ENCODE measurements at regions not wholly inside any gene's neighbourhood (a gene's known extent, or its start where the extent isn't known, plus 50 kb on each side); places are given as distances from the start of the nearest gene placed in this dataset.
"Not testable (repeated sequence)": the region's sequence is repeated elsewhere in the genome, so short reads cannot be mapped to it uniquely, and the experiment has no call there.

- Histone ChIP-seq H3K36me3 (no peaks in the 10 kb centered on the region), H3K4me3 (no peak overlapping the region), H3K27me3 (no peaks in the 10 kb centered on the region), H3K27ac (no peak overlapping the region), H3K4me1 (no peaks in the 10 kb centered on the region), H3K9me3 (peaks cover 0 to 5% (median 0%) of the 10 kb centered on the region in 4 donors)
- TF ChIP-seq POLR2AphosphoS5 (IDR thresholded peaks at IDR 0.05), result no peak
- no peak for TF ChIP-seq EP300 (IDR thresholded peaks at IDR 0.05)
- no peak for TF ChIP-seq CTCF (IDR thresholded peaks at IDR 0.05)
- no peak for TF ChIP-seq POLR2A (IDR thresholded peaks at IDR 0.05)
- DNase-seq, result no peak
- intact Hi-C loops (cut with DNase I; ENCODE audit: low total_unique reads), result no loop called here
Observed at GRCh38 chr22:34808618-34809017, 257.3 kb upstream of the ISX start.

GRCh38 chr22:34812631-34813030 is 253.3 kb upstream of the ISX start:
- no peak for TF ChIP-seq POLR2AphosphoS5 (IDR thresholded peaks at IDR 0.05)
- Histone ChIP-seq H3K9me3 (peaks cover 0 to 11% (median 0%) of the 10 kb centered on the region in 4 donors), H3K4me1 (no peaks in the 10 kb centered on the region), H3K27me3 (peaks cover 0 to 9% (median 0%) of the 10 kb centered on the region in 3 donors), H3K27ac (no peak overlapping the region), H3K36me3 (no peaks in the 10 kb centered on the region), H3K4me3 (no peak overlapping the region)
- WGBS, 5 donors, result 88 to 95% (median 94%) methylated on average over 1 of the region's 1 CpG
- DNase-seq, result no peak
- intact Hi-C loops (cut with DNase I; ENCODE audit: low total_unique reads), result no loop called here

GRCh38 chr22:34814260-34815025 is 251.5 kb upstream of the ISX start:
- H3K4me1 ChIP-seq, result no peaks in the 10 kb centered on the region
- intact Hi-C loops (cut with DNase I; ENCODE audit: low total_unique reads), result no loop called here
- H3K27ac ChIP-seq, result no peak overlapping the region
- H3K4me3 ChIP-seq, result no peak overlapping the region
- peak in 1 of 2 donors; percentile 32 for DNase-seq
- H3K27me3 ChIP-seq, result peaks cover 0 to 9% (median 0%) of the 10 kb centered on the region in 3 donors
- TF ChIP-seq POLR2AphosphoS5 (IDR thresholded peaks at IDR 0.05) (no peak), CTCF (IDR thresholded peaks at IDR 0.05) (no peak), POLR2A (IDR thresholded peaks at IDR 0.05) (no peak), EP300 (IDR thresholded peaks at IDR 0.05) (no peak)
- 14 to 34% (median 21%) methylated on average over 2 of the region's 2 CpGs for WGBS, 5 donors
- peaks cover 0 to 5% (median 0%) of the 10 kb centered on the region in 4 donors for H3K9me3 ChIP-seq
- H3K36me3 ChIP-seq, result no peaks in the 10 kb centered on the region

GRCh38 chr22:34829485-34829884 is 236.5 kb upstream of the ISX start:
- Histone ChIP-seq H3K27me3 (no peaks in the 10 kb centered on the region), H3K9me3 (peaks cover 0 to 3% (median 0%) of the 10 kb centered on the region in 4 donors), H3K4me3 (no peak overlapping the region), H3K27ac (no peak overlapping the region), H3K4me1 (no peaks in the 10 kb centered on the region), H3K36me3 (no peaks in the 10 kb centered on the region)
- 84 to 94% (median 94%) methylated on average over 3 of the region's 3 CpGs for WGBS, 5 donors
- intact Hi-C loops (cut with DNase I; ENCODE audit: low total_unique reads), result no loop called here
- no peak for TF ChIP-seq POLR2A (IDR thresholded peaks at IDR 0.05)
- no peak for TF ChIP-seq POLR2AphosphoS5 (IDR thresholded peaks at IDR 0.05)
- no peak for TF ChIP-seq CTCF (IDR thresholded peaks at IDR 0.05)
- no peak for DNase-seq

- TF ChIP-seq POLR2AphosphoS5 (IDR thresholded peaks at IDR 0.05), result no peak
- no peak for TF ChIP-seq CTCF (IDR thresholded peaks at IDR 0.05)
- no peak for TF ChIP-seq POLR2A (IDR thresholded peaks at IDR 0.05)
- no peak for TF ChIP-seq EP300 (IDR thresholded peaks at IDR 0.05)
- no peak for DNase-seq
- Histone ChIP-seq H3K4me3 (no peak overlapping the region), H3K27me3 (no peaks in the 10 kb centered on the region), H3K27ac (no peak overlapping the region), H3K36me3 (no peaks in the 10 kb centered on the region), H3K4me1 (no peaks in the 10 kb centered on the region), H3K9me3 (peaks cover 0 to 1% (median 0%) of the 10 kb centered on the region in 4 donors)
- intact Hi-C loops (cut with DNase I; ENCODE audit: low total_unique reads), result no loop called here
- WGBS, 5 donors, result 63 to 83% (median 78%) methylated on average over 4 of the region's 4 CpGs
Observed at GRCh38 chr22:34834059-34834458, 231.9 kb upstream of the ISX start.

GRCh38 chr22:34834541-34834940 is 231.4 kb upstream of the ISX start:
- H3K9me3 ChIP-seq; H3K4me1 ChIP-seq; DNase-seq; H3K27ac ChIP-seq; H3K36me3 ChIP-seq; H3K4me3 ChIP-seq; intact Hi-C loops (cut with DNase I; ENCODE audit: low total_unique reads); H3K27me3 ChIP-seq: not testable (repeated sequence)
- WGBS, 5 donors, result 54 to 66% (median 59%) methylated on average over 3 of the region's 3 CpGs

Measured in stomach (tissue), 8 donors.